Spleen (tissue), 7 donors: ENCODE measurements at regions not wholly inside any gene's neighbourhood (a gene's known extent, or its start where the extent isn't known, plus 50 kb on each side); places are given as distances from the start of the nearest gene placed in this dataset.

Experiments
- CTCF ChIP-seq, 11 experiments: fragments of 200-600 bp in 7 of 11; fragments of 450-650 bp in 4 of 11; sonication (generic) in 4 of 11; IDR thresholded peaks in 8 of 11; conservative IDR thresholded peaks in 3 of 11; 1 replicate in 7 of 11; 2 replicates in 4 of 11; pipeline versions ENCODE4 v1.4.0 to v1.8.0; 2016 to 2021; ENCODE audit warnings: antibody characterized with exemption in 11 of 11, inconsistent platforms in 4 of 11, mild to moderate bottlenecking in 1 of 11
- POLR2A ChIP-seq, 3 donors: fragments of 450-650 bp; IDR thresholded peaks; one replicate each; pipeline ENCODE4 v1.5.1; 2017; ENCODE audit warnings: antibody characterized with exemption in 3 of 3, mild to moderate bottlenecking in 1 of 3
- donor health status: DM: no; HTN: no; CAD: no; lungs with moderate emphysema.
- donor health status: DM: no; HTN: no; CAD: no.
- donor health status: DM: no; HTN: no; CAD: no.

DNA sequence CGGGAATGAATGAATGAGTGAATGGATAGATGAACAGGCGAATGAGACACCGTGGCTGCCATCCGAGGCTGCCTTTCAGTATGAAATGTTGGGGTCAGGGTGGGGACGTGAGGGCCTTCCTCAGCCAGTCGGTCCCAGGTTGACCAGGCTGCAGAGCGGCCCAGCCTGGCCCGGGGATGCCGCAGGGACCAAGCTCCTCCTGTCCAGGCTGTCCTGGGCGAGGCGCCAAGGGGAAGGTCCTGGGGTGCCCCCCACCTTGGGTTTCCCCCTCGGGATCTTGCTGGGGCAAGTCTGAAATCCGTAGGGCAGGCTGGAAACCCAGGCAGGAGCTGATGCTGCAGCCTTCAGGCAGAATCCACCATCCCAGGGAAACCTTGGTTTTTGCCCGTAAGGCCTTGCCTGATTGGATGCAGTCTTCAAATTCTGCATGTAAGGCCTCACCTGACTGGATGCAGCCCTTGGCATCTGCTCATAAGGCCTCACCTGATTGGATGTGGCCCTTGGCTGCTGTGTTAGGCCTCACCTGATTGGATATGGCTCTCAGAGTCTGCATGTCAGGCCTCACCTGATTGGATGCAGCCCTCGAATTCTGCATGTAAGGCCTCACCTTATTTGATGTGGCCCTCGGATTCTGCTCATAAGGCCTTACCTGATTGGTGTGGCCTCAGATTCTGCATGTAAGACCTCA, 61.7 kb upstream of the ZNF469 start:
- no peak for TF ChIP-seq CTCF (IDR thresholded peaks at IDR 0.05 in 8 of 11, conservative IDR thresholded peaks at IDR 0.05 in 3 of 11)
- TF ChIP-seq POLR2A (IDR thresholded peaks at IDR 0.05), result no peak
